NCI-H2196 treated with DMSO at 0.1 percent for 48 hours (cell line): ENCODE measurements at regions not wholly inside any gene's neighbourhood (a gene's known extent, or its start where the extent isn't known, plus 50 kb on each side); places are given as distances from the start of the nearest gene placed in this dataset.
A peak's percentile ranks its signal among the peaks of the same experiment; 100 is the strongest.

Experiments used
- DNase-seq: peaks from one replicate; lab custom pipeline; 2025; ENCODE audit not compliant: unreplicated experiment; lab: John Stamatoyannopoulos, UW

DNA sequence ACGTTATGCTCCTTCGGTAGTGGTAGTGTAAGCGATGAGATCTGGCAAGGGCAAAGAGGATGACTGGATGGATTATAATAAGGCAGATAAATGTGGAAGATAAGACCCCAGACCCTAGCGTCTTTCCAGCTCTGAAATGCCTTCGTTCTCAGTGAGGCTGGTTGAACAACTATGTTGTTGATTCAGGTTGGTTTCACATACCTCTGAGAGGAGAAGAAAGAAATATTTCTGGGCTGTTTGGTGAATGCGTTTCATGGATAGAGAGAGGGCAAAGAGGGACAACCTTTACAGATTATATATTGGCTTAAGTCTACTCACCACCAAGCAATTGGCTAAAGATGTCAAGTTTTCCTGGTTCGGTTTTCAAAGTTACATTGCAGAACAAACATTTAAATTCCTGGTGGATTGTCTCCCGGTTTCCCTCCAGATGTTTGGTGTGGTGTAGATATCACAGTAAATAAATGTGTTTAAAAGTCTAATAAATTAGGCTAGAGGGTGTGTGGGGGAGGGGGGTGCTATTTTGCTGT, 190.1 kb upstream of the GLI2 start:
- no peak for DNase-seq

DNA sequence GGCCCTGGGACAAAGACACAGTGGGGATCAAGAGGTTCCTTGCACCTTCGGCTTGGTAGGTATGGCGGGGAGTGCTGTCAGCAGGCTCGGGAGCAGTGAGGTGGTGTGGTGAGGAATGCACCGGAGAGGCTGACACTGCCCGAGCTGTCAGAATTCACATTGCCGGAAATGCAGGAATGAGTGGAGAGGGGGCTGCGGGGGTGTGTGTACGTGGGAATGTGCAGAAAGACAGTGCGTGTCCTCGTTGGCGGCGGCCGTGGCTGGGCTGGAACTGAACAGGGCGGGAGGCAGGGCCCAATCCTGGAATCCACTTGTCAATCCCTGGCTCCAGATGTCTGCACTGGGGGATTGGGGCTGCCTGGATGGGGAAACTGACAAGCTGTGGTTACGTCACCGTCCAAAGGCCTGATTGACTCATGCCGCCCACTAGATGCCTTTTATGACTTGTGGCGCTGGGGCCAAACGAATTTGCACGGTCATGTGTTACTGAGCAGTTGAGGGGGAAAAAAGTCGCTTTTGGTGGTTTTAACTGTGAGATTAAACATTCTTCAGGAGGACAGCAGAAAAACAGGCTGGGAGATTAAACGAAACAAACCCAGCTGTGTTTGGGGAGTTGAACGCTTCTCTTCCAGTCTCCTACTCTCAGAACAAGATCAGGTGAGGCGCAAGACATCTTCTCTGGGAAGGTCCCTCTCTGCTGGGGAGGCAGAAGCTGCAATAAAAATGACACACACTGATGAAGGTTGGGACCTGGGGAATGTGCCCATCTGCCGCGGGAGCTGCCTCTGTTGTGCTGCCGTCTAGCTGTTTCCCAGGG, 189.4 kb upstream of the GLI2 start:
- DNase-seq = no peak

DNA sequence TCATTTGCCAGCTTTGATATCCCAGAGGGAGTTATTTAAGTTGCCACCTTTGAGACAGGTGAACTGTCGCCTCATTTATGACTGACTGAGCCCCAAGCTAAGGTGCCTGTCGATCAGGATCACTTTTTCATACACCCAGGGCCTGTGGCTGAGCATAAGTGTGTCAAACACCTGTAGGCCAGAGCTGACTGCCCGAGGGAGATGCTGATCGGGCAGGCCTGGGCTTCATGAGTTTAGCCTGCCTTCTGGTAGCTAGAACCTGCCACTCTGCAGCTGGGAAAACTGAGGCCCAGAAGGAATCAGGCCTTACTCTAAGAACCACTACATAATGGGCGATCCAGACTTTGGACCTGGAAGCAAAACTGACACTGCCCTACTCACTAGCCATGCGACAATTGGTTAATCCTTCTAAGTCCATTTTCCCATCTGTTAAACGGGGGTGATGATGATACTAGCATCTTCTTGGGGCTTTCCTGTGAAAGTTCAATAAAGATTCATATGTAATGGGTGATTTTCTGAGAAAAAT, 188.7 kb upstream of the GLI2 start:
- DNase-seq = no peak

DNA sequence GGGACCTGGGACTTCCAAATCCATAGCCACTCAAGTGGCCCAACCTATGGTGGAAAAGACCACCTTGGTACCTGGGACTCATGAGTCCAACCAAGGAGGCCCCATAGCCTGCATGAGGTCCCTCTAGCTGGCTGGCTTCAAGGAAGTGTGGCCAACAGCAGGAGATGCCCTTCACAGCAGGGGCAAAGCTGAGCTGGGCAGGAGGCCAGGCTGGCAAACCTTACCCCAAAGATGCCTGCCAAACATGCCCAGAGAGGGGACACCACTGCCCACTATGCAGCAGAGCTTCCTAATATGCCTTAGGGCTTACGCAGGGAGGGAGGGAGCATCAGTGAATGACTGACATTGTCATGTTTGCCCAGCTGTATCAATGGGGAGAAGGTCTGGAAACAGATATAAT, 188.0 kb upstream of the GLI2 start:
- DNase-seq = no peak

DNA sequence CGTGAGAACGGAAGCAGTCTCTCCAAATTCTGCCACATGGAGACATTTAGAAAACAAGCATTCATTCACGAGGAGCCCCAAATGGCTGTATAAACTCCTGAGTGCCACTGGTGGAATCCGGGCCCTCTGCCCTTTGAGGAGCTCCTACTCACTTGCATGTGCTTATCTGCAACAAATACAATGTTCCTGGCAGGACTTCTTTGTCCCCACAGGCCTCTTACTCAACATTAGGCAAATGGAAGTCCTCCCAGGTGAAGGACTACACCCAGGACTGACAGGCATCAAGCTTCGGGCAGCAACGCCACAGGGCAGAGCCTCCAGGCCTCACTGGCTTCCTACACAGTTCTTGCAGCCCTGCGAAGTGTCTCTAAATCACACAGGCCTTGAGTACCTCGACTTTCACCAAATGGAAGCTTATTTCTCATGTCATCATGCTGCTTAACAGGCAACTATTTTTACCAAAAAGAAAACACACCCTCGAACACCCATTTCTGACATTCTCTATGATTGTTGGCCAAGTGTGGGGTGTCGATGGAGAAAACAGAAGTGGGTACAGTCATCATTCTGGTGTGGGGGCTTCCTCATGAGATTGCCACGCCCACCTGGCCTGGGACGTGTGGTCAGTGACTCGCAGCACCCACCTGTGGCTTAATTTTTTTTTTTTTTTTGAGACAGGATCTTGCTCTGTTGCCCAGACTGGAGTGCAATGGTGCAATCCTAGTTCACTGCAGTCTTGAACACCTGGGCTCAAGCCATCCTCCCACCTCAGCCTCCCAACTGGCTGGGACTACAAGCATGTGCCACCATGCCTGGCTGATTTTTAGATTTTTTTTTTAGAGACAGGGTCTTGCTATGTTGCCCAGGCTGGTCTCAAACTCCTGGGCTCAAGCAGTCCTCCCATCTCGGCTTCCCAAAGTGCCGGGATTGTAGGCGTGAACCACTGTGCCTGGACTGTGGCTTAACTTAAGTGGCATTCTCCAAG, 186.8 kb upstream of the GLI2 start:
- no peak for DNase-seq

DNA sequence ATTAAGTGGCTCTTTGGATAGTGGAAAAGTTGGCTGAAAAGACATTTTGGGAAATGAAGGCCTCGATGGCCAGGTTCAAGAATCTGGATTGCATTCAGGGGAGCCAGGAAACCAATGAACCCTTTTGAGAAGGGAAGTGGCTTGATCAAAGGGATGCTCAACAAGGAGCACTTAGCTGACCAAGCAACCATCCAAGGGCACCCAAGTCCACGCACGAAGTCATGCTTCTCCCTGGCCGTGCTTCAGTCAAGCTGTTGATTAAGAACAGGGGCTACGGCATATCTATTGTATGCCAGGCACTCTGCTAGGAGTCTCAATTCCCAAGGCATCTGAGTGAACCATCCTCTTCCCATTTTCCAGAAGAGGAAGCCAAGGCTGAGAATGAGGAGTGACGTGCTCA, 185.8 kb upstream of the GLI2 start:
- no peak for DNase-seq

DNA sequence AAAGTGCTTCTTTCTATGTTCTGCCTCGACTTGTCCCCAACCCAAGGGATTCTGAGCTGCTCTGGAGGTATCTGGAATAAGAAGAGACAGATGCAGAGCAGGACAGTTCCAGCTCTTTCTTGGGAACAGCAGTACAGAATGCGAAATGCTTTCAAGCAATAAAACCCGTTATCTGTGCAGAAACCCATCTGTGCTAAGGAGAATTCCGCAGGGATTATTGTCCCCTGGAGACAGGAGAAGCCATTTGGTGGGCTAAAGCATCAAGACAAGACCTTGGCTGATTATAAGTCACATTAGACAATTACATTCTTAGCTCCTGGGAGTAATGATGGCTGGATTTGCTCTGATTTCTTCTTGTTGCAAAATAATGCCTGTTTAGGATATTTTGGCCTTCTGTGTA, 185.4 kb upstream of the GLI2 start:
- DNase-seq = no peak

DNA sequence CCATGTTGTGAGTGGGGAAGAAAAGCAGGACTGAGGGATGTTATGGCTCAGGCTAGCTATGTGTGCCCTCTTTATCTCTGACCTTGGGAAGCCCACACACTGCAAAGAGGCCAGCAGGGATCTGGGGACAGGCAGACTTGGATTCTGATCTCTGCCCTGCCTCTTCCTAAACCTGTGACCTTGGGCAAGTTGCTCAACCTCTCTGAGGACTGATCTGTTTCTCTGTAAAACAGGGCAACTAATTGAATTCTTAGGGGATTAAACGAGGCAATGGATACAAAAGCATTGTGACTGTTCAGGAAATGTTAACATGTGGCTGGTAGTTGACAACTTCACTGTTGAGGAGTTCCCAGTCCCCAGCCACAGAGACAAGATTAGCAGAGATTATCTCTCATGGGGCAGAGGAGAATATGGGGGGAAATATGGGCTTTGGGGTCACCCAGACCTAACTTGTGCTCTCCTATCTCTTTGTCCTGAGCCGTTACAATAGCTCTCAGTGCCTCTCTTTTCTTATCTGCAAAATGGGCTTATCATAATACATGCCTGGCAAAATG, 184.7 kb upstream of the GLI2 start:
- no peak for DNase-seq

DNA sequence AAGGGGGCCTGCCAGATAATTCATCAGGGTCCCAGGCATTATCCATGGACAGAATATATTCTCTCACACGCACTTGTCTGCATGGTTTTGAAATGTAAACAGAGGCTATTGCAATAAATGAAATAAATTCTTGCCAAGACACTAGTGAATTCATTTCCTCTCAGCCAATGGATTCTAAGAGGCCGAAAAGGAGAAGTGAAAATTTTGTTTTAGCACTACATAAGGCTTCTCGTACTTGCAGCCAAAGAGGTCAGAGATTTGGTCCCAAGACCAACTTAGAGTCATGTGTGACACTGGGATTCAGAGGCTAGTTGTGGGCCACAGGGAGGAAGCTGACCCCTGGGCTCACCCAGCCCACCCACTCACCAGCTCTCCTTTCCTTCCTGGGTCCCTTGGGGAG, 184.1 kb upstream of the GLI2 start:
- no peak for DNase-seq

DNA sequence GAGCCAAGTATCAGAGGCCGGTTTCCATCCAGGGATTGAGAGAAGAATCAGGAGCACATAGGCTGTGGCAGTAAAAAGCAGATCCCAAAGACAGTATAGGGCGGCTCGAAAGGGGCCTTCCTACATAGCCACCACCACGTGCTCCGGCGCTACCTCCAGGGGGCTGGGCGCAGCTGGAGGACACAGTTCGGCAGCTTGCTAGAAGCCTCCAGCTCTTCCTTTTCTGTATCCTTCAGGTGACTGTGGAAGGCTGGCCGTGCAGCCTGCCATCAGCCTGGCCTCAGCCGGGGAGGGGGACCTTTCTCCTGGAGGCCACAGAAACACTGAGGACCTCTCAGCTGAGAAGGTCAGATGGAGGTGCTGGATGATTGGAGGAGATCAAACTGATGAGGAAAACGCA, 183.6 kb upstream of the GLI2 start:
- DNase-seq = no peak

DNA sequence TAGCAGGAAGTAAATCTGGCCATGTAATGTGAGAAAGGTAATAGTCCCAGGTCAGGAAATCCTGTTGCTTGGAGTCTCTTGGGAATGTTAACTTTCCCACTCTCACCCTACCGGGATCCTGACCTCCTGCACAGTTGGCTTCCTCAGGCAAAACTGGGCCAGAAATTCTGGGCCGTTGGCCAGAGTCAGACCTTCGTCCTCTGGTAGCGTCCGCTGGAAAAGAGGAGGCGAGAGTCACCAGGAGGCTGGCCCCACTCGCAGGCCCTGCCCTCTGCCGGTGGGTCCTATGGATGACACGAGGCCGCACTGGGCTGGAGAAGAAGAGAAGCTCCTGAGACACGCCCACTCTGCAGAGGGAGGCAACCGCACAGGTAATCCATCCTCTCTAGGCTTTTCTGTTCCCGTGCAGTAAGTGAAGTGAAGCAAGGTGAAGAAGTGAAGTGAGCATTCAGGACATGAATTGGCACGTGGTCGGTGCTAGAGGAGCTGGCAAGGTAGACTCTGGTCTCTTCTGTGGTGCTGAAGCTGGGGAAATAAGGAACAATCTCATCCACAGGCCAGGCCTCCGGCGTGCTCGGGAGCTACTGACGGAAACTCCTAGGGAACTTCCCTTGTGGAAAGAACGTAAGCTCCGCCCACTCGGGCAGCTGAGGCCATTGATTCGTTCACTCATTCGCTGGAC, 182.7 kb upstream of the GLI2 start:
- DNase-seq = peak; percentile 88

DNA sequence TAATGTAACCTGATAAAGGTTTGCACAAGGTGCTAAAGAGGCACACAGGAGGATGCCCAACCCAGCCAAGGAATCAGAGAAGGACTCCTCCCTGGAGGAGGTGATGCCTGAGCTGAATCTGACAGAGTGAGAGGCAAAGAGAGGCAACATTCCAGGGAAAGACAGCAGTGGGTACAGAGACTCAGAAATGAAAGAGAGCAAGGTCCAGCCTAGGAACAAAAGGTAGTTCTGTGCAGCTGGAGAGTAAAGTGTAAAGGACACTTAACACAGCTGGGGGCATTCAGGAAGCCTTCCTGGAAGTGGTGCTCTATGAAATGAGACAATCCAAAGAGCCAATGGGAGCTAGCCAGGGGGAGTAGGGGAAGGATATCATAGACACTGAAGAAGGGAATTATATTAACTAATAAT, 181.0 kb upstream of the GLI2 start:
- DNase-seq = no peak

DNA sequence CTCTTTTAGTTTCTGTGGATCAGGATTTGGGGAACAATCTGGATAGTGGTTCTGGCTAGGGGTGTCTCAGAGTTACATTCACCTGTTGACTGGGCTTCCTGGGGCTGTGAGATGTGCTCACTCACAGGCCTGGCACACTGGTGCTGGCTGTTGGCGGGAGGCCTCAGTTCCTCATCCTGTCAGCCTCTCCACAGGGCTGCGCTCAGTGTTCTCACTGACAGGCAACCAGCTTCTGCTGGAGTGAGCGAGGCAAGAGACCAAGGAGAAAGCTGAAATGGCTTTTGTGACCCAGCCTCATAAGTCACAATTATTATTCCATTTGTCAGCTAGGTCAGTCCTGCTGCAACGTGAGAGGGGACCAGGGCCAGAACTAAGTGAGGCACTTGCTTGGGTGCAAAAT, 180.6 kb upstream of the GLI2 start:
- DNase-seq = no peak

DNA sequence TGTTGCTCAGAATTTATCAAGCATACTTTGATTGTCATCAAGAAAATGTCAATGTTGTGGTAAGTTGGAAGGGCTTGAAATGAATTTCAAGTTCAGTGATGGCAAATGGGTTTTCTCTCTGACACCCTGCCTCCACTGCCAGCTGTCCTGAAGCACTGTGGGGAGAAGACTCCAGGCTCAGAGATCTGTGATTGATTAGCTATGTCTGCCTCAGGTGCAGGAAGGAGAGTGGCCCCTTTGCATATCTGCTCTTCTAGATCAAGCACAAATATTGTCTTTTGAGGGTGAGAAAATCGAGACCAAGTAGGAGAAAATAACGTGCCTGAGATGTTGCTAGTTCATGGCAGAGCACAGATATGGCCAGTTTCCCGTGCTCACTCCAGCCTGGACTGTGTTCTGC, 178.8 kb upstream of the GLI2 start:
- DNase-seq = no peak

DNA sequence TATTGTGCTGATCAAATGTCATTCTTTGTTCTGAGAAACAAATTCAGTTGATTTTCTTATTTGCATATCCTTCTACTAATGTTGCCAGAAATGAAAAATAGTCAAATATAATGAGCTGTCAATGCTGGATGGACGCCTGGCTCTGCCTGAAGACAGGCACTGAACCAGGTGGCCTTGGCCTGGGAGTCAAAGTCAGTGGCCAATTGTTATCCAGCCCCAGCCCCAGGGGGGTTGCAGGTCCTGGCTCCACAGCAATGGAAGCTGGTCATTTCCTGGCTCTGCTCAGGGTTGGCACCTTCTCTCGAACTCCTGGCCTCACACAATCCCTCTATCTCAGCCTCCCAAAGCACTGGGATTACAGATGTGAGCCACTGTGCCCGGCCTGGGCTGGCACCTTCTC, 176.8 kb upstream of the GLI2 start:
- DNase-seq = no peak

DNA sequence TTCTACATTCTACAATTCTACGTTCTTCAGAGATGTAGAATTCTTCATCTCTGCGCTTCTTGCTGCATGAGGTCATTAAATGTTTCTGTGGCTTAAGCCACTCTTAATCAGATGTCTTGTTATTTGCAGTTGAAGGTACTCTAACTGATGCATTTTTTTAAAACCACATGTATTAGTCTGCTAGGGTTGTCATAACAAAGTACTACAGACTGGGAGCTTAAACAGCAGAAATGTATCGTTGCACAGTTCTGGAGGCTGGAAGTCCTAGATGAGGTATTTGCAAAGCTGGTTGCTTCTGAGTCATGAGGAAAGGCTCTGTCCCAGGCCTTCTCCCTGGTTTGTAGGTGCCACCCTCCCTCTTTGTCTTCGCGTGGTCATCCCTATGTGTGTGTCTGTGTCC, 176.3 kb upstream of the GLI2 start:
- no peak for DNase-seq

DNA sequence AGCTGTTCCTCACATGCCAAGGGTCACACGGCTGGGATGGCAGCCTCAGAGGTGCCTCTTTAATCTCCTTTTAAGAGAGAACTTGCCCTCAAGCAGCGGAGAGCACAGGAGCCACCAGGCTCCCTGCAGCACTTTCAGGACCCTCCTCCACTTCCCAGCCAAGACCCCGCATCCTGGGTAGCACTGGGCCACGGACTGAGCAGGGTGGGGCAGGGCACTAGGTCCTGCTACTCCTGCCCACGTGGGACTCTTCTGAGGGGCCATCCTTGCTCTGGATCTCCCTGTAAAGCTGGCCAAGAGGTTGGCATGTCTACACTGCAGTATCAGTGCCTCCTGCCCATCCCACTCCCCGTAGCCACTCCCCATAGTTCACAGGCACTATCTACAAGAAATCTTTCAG, 175.3 kb upstream of the GLI2 start:
- no peak for DNase-seq

DNA sequence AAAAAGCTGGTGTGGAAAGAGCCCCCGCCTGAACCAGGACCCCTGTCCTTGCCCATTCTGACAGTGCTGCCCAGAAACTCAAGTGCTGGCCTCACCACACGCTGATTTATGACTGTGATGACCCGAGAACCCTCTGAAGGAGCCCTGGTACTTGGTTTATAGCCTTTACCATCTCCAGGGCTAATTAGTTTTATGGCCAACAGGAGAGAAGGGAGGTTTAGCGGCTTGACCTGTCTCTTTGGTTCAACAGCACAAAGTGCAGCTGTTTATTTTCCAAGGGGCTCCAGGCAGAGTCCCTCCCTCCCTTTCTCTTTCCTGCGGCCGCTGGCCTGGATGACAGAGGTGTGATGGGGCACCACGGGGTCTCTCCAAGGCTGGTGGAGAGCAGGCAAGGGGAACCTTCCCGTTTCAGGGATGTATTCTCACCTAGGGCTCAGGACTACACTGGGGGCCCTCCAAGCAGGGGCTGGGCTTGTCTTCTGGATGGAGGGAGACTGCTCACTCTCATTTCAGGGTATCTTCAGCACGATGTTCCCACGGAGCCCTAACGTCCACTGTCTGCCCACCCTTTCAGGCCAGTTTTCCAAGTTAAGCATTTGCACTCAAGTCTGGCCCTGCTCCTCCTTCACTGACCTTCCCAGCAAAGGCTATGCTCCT, 174.2 kb upstream of the GLI2 start:
- no peak for DNase-seq

DNA sequence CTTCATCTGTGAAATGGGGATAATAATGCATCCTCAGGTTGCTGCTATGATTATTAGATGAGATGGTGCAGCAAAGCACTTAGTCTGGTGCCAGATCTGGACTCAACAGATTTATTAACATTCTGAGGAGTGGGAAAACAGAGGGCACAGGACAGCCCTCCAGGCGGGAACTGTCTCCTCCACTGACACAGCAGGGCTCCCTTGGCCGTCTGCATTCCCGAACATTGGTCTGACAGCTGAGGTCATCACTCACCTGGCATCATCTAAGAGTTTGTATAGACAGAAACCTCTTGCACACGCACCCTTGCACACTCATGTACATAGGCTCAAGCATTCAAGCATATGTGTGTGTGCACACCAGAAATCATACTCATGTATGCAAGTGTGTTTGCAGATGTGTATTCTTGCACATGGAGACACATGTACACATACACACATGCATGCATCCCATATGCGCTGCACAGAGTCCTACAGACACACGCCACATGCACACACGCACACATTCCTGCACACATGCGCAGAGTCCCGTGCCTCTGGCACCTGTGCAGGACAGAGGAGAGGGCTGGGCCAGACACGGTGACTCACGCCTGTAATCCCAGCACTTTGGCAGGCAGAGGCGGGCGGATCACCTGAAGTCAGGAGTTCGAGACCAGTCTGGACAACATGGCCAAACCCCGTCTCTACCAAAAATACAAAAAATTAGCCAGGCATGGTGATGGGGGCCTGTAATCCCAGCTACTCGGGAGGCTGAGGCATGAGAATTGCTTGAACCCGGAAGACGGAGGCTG, 173.3 kb upstream of the GLI2 start:
- no peak for DNase-seq

DNA sequence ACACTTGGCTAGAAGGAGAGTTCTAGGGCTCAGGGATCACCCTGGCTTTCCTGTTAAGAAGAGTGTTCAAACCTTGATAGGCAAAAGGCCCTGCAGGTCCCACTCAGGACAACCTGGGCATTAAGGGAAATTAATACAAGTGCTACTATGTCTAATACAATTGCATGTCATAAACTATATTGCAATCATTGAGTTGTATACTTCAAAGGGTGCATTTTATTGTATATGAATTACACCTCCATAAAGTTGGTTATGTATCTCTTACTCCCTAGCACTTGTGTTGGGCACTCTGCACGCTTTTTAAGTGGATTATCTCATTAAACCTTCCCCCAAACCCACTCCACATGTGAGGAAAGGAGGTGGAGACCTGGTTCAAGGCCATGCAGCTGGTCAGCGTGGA, 172.1 kb upstream of the GLI2 start:
- no peak for DNase-seq
